CD4-positive, alpha-beta T cell treated with Interleukin-17A for 1 hour (primary cell): ENCODE measurements at regions not wholly inside any gene's neighbourhood (a gene's known extent, or its start where the extent isn't known, plus 50 kb on each side); places are given as distances from the start of the nearest gene placed in this dataset.
"Not testable (repeated sequence)": the region's sequence is repeated elsewhere in the genome, so short reads cannot be mapped to it uniquely, and the experiment has no call there.

Experiments used
- DNase-seq: peaks from one replicate; pipeline ENCODE4 v3.0.0-alpha.2; 2020

- no peak for DNase-seq
Observed at GRCh38 chr12:61538951-61539350, 721.3 kb upstream of the USP15 start.

GRCh38 chr12:61542551-61542950, 717.7 kb upstream of the USP15 start:
- DNase-seq = no peak

GRCh38 chr12:61546296-61546695, 713.9 kb upstream of the USP15 start:
- no peak for DNase-seq

- no peak for DNase-seq
Observed at GRCh38 chr12:61553091-61553490, 707.1 kb upstream of the USP15 start.

GRCh38 chr12:61554268-61555008, 705.8 kb upstream of the USP15 start:
- no peak for DNase-seq

- no peak for DNase-seq
Observed at GRCh38 chr12:61563665-61564450, 696.3 kb upstream of the USP15 start.

- no peak for DNase-seq
Observed at GRCh38 chr12:61564466-61564865, 695.7 kb upstream of the USP15 start.

- no peak for DNase-seq
Observed at GRCh38 chr12:61566183-61566582, 694.0 kb upstream of the USP15 start.

GRCh38 chr12:61574339-61574738, 685.9 kb upstream of the USP15 start:
- no peak for DNase-seq

- no peak for DNase-seq
Observed at GRCh38 chr12:61584943-61585342, 675.3 kb upstream of the USP15 start.

- DNase-seq = not testable (repeated sequence)
Observed at GRCh38 chr12:61590864-61591263, 669.3 kb upstream of the USP15 start.

- no peak for DNase-seq
Observed at GRCh38 chr12:61610143-61610542, 650.1 kb upstream of the USP15 start.

GRCh38 chr12:61629702-61630101, 630.5 kb upstream of the USP15 start:
- no peak for DNase-seq

- no peak for DNase-seq
Observed at GRCh38 chr12:61646639-61647038, 613.6 kb upstream of the USP15 start.

- no peak for DNase-seq
Observed at GRCh38 chr12:61647566-61647965, 612.6 kb upstream of the USP15 start.

- no peak for DNase-seq
Observed at GRCh38 chr12:61652265-61652664, 607.9 kb upstream of the USP15 start.

- DNase-seq = no peak
Observed at GRCh38 chr12:61654698-61655097, 605.5 kb upstream of the USP15 start.

- DNase-seq = no peak
Observed at GRCh38 chr12:61655241-61655640, 605.0 kb upstream of the USP15 start.

- DNase-seq = no peak
Observed at GRCh38 chr12:61667676-61668075, 592.5 kb upstream of the USP15 start.

- DNase-seq = no peak
Observed at GRCh38 chr12:61676520-61676919, 583.7 kb upstream of the USP15 start.

GRCh38 chr12:61687407-61687806, 572.8 kb upstream of the USP15 start:
- no peak for DNase-seq

GRCh38 chr12:61694214-61694613, 566.0 kb upstream of the USP15 start:
- DNase-seq = no peak

GRCh38 chr12:61701471-61701870, 558.7 kb upstream of the USP15 start:
- no peak for DNase-seq

GRCh38 chr12:61706783-61707182, 553.4 kb upstream of the USP15 start:
- no peak for DNase-seq
